Mesodermal cell (in vitro differentiated cells): ENCODE measurements at regions not wholly inside any gene's neighbourhood (a gene's known extent, or its start where the extent isn't known, plus 50 kb on each side); places are given as distances from the start of the nearest gene placed in this dataset.

Experiments
- H3K27ac ChIP-seq: 2 replicates; pipeline ENCODE4 v1.7.0; 2013; ENCODE audit warnings: mild to moderate bottlenecking, low read depth, low read length, moderate library complexity; ENCODE audit not compliant: severe bottlenecking
- H3K36me3 ChIP-seq: 2 replicates; pipeline ENCODE4 v1.7.1; 2013; ENCODE audit warnings: mild to moderate bottlenecking, low read length, moderate library complexity; ENCODE audit not compliant: control insufficient read depth, insufficient read depth
- H3K4me1 ChIP-seq: one replicate; pipeline ENCODE4 v1.7.1; 2013; ENCODE audit warnings: mild to moderate bottlenecking, low read length; ENCODE audit not compliant: insufficient read depth, control insufficient read depth, poor library complexity, severe bottlenecking
- H3K4me3 ChIP-seq: 2 replicates; pipeline ENCODE4 v1.7.0; 2013; ENCODE audit warnings: low read length, control low read depth, mild to moderate bottlenecking; ENCODE audit not compliant: insufficient read depth, poor library complexity, severe bottlenecking; ENCODE audit errors: extremely low read depth
- H3K9me3 ChIP-seq: 2 replicates; pipeline ENCODE4 v1.7.1; 2013; ENCODE audit warnings: mild to moderate bottlenecking, low read length, moderate library complexity; ENCODE audit not compliant: control insufficient read depth
- WGBS, 2 experiments: methylation state at CpG; one replicate each; pipeline ENCODE4 v1.1.5; 2013; ENCODE audit warnings: missing lambda C conversion rate in 2 of 2; ENCODE audit not compliant: insufficient coverage in 2 of 2; 5-methylcytosine and 5-hydroxymethylcytosine counted together

- no CpG with 5 or more reads among the region's 2 CpGs for WGBS, 2 experiments
- Histone ChIP-seq H3K27ac (peak overlapping the region; percentile 58), H3K4me3 (no peak overlapping the region), H3K4me1 (peaks cover 25% of the 10 kb centered on the region), H3K36me3 (no peaks in the 10 kb centered on the region), H3K9me3 (peaks cover 4% of the 10 kb centered on the region)
Measured at GRCh38 chr6:139852067-139852466, 477.6 kb upstream of the CITED2 start.

DNA sequence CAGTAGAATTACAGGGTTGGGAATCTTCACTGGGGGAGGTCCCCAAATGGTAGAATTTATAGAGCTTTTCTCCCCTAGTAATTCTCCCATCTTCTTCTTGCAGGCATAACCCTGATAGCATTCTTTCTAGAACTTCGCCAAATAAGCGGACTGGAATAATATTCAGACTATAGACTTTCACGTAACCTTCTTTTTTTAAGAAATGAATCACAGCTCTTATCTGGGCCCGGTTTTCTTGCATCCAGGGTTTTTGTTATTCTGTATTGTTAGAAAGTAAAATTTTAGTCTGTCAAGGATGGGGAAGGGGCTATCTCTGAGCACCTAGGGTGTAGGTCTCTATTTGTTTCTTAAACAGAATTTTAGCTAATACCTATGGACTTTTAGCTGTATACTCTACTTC lies 476.8 kb upstream of the CITED2 start:
- Histone ChIP-seq H3K4me1 (peaks cover 24% of the 10 kb centered on the region), H3K36me3 (no peaks in the 10 kb centered on the region), H3K4me3 (no peak overlapping the region), H3K27ac (no peak overlapping the region), H3K9me3 (peaks cover 4% of the 10 kb centered on the region)
- no CpG with 5 or more reads among the region's 4 CpGs for WGBS, 2 experiments

GRCh38 chr6:139850512-139850911 lies 476.1 kb upstream of the CITED2 start:
- WGBS, 2 experiments, result 100% methylated on average over 1 of the region's 2 CpGs; no CpG with 5 or more reads in 1 of the 2 experiments
- H3K4me1 ChIP-seq, result peaks cover 24% of the 10 kb centered on the region
- no peak overlapping the region for H3K4me3 ChIP-seq
- H3K36me3 ChIP-seq, result no peaks in the 10 kb centered on the region
- no peak overlapping the region for H3K27ac ChIP-seq
- peaks cover 4% of the 10 kb centered on the region for H3K9me3 ChIP-seq

DNA sequence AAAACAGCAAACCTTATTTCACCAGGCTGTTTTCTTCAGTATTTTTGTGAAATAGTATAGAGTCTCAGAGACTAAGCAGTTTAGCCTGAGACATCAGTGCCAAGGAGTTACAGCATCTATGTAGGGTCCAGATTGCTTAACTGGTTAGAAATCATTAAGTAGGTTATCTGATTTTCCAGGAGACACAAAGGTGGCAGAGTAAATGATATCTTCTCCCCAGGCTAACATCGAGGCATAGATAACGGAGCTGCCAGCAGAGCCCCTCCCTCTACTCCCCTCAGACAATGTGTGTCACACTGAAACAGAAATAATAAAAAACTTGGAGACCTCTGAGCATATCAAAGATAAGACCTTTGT lies 473.0 kb upstream of the CITED2 start:
- no CpG with 5 or more reads among the region's 2 CpGs for WGBS, 2 experiments
- H3K36me3 ChIP-seq, result no peaks in the 10 kb centered on the region
- H3K4me1 ChIP-seq, result peaks cover 14% of the 10 kb centered on the region
- no peak overlapping the region for H3K4me3 ChIP-seq
- H3K9me3 ChIP-seq, result peaks cover 4% of the 10 kb centered on the region
- H3K27ac ChIP-seq, result no peak overlapping the region

- no peaks in the 10 kb centered on the region for H3K36me3 ChIP-seq
- no peak overlapping the region for H3K4me3 ChIP-seq
- H3K9me3 ChIP-seq, result peaks cover 4% of the 10 kb centered on the region
- no peak overlapping the region for H3K27ac ChIP-seq
- WGBS, 2 experiments, result 57 to 100% methylated on average over 1 to 5 of the region's 9 CpGs
- peaks cover 7% of the 10 kb centered on the region for H3K4me1 ChIP-seq
Measured at GRCh38 chr6:139846538-139847456, 472.3 kb upstream of the CITED2 start.

GRCh38 chr6:139844907-139845306 lies 470.5 kb upstream of the CITED2 start:
- WGBS, 2 experiments, result 80% methylated on average over 1 of the region's 3 CpGs; no CpG with 5 or more reads in 1 of the 2 experiments

GRCh38 chr6:139841794-139842215 lies 467.4 kb upstream of the CITED2 start:
- Histone ChIP-seq H3K4me1 (peaks cover under 1% of the 10 kb centered on the region), H3K9me3 (no peaks in the 10 kb centered on the region), H3K4me3 (no peak overlapping the region), H3K27ac (no peak overlapping the region), H3K36me3 (no peaks in the 10 kb centered on the region)
- 100% methylated on average over 1 of the region's 2 CpGs; no CpG with 5 or more reads in 1 of the 2 experiments for WGBS, 2 experiments

More at GRCh38 chr6:139844907-139845306, 470.5 kb upstream of the CITED2 start:
- Histone ChIP-seq H3K4me3 (no peak overlapping the region), H3K9me3 (no peaks in the 10 kb centered on the region), H3K27ac (no peak overlapping the region), H3K36me3 (no peaks in the 10 kb centered on the region), H3K4me1 (peaks cover 7% of the 10 kb centered on the region)

DNA sequence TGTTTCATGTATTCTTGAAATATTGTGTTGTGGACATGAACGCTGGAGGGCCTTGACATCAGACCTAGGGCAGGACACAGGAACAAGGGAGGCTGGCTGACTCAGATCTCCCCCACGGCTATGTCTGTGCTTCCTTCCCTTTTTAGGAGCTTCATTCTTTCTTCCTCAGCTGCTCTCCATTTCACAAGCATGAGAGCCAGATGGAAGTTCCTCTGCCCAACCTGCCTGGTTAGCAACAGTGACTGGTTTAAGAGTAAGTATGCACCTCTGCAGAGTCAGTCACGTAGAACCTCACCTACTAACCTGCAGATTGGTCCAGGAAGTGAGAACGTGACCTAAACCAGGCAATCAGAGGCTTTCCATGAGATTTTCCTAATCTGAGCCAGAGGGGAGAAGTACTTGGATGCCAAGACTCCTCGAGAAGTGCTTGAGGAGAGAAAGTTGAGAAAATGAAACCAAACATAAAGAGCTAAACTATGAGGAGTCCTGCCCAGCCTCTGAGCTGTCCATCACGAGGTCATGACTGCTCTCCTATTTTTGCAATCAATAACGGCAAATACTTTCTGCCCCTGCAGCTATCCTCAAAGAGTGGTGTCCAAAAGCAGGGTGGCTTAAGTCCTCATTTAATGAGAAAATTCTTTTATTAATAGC lies 465.2 kb upstream of the CITED2 start:
- Histone ChIP-seq H3K27ac (no peak overlapping the region), H3K4me1 (no peaks in the 10 kb centered on the region), H3K4me3 (no peak overlapping the region), H3K9me3 (no peaks in the 10 kb centered on the region), H3K36me3 (no peaks in the 10 kb centered on the region)
- 90 to 98% methylated on average over 6 of the region's 7 CpGs for WGBS, 2 experiments

- H3K4me1 ChIP-seq, result no peaks in the 10 kb centered on the region
- no peaks in the 10 kb centered on the region for H3K9me3 ChIP-seq
- H3K4me3 ChIP-seq, result no peak overlapping the region
- 80 to 87% methylated on average over 1 to 3 of the region's 5 CpGs for WGBS, 2 experiments
- no peaks in the 10 kb centered on the region for H3K36me3 ChIP-seq
- H3K27ac ChIP-seq, result no peak overlapping the region
Measured at GRCh38 chr6:139834232-139834631, 459.8 kb upstream of the CITED2 start.

DNA sequence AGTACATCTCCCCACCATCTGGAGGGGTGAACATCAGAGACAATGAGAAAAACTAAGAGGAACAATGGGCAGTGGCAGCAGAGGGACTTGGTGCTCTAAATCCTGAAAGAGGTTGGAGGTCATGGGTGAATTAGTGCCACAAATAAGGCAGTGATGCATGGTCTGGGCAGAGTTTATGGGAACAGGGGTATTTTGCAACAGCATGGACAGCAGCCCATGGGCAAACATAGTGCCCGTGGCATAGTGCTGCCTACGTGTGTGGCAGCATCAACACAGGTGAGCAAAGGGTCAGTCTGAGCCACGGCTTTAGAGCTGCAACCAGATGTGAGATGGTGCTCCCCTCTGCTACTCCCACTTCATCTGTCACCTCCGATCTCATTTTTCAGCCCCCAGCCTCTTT lies 459.1 kb upstream of the CITED2 start:
- WGBS, 2 experiments, result 97% methylated on average over 3 of the region's 4 CpGs
- Histone ChIP-seq H3K27ac (no peak overlapping the region), H3K36me3 (no peaks in the 10 kb centered on the region), H3K9me3 (no peaks in the 10 kb centered on the region), H3K4me3 (no peak overlapping the region), H3K4me1 (no peaks in the 10 kb centered on the region)
